GM23338 (cell line): ENCODE measurements at regions not wholly inside any gene's neighbourhood (a gene's known extent, or its start where the extent isn't known, plus 50 kb on each side); places are given as distances from the start of the nearest gene placed in this dataset.

Source experiments
- ATAC-seq: fragments of 200-7000 bp; cut with Tn5 transposase; 3 replicates; pipeline ENCODE4 v1.9.1; 2020
- DNase-seq: peaks from one replicate; pipeline ENCODE4 v3.0.0-alpha.2; 2015; ENCODE audit warnings: low spot score
- H2AFZ ChIP-seq: fragments of 200-600 bp; sonication (generic); 2 replicates; pipeline ENCODE4 v1.8.0; 2016; ENCODE audit warnings: antibody characterized with exemption, mild to moderate bottlenecking, moderate library complexity
- H3F3A ChIP-seq: fragments of 200-600 bp; sonication (generic); replicated peaks from 2 replicates; pipeline ENCODE4 v1.8.0; 2017; ENCODE audit warnings: antibody characterized with exemption, mixed run types, low read depth
- H3K27ac ChIP-seq: fragments of 200-600 bp; sonication (generic); 2 replicates; pipeline ENCODE4 v1.6.1; 2016; ENCODE audit warnings: low read depth
- H3K27me3 ChIP-seq: fragments of 200-600 bp; sonication (generic); 2 replicates; pipeline ENCODE4 v1.8.0; 2016; ENCODE audit warnings: mild to moderate bottlenecking, mixed run types, moderate library complexity; ENCODE audit not compliant: insufficient read depth
- H3K36me3 ChIP-seq: fragments of 200-600 bp; sonication (generic); 2 replicates; pipeline ENCODE4 v1.8.0; 2016; ENCODE audit warnings: mild to moderate bottlenecking; ENCODE audit not compliant: insufficient read depth
- H3K4me1 ChIP-seq: fragments of 200-600 bp; sonication (generic); 2 replicates; pipeline ENCODE4 v1.8.0; 2016; ENCODE audit warnings: mild to moderate bottlenecking, moderate library complexity; ENCODE audit not compliant: insufficient read depth
- H3K4me2 ChIP-seq: fragments of 200-600 bp; sonication (generic); 2 replicates; pipeline ENCODE4 v1.7.1; 2017; ENCODE audit warnings: mixed run types
- H3K4me3 ChIP-seq: fragments of 200-600 bp; sonication (generic); 2 replicates; pipeline ENCODE4 v1.6.1; 2016; ENCODE audit warnings: mixed run types
- H3K79me2 ChIP-seq: fragments of 200-600 bp; sonication (generic); replicated peaks from 2 replicates; pipeline ENCODE4 v1.8.0; 2017; ENCODE audit warnings: mild to moderate bottlenecking; ENCODE audit not compliant: insufficient read depth
- H3K9me2 ChIP-seq: fragments of 200-600 bp; sonication (generic); 2 replicates; pipeline ENCODE4 v1.8.0; 2017; ENCODE audit not compliant: insufficient read depth
- H4K20me1 ChIP-seq: fragments of 200-600 bp; sonication (generic); replicated peaks from 2 replicates; pipeline ENCODE4 v1.8.0; 2017; ENCODE audit warnings: mild to moderate bottlenecking; ENCODE audit not compliant: insufficient read depth
- H3K27ac Mint-ChIP-seq: 2 replicates; pipeline ENCODE4 v1.8.0; 2020; ENCODE audit warnings: inconsistent platforms, mild to moderate bottlenecking, moderate library complexity, mixed read lengths
- H3K27me3 Mint-ChIP-seq: 3 replicates; pipeline ENCODE4 v1.8.0; 2022; ENCODE audit warnings: low read depth, mild to moderate bottlenecking, moderate library complexity, mixed read lengths, inconsistent platforms; ENCODE audit not compliant: insufficient read depth, poor library complexity
- H3K36me3 Mint-ChIP-seq: 3 replicates; pipeline ENCODE4 v1.8.0; 2021; ENCODE audit warnings: low read depth, mild to moderate bottlenecking, inconsistent platforms, moderate library complexity, mixed read lengths
- H3K4me1 Mint-ChIP-seq: 3 replicates; pipeline ENCODE4 v1.8.0; 2020; ENCODE audit warnings: mild to moderate bottlenecking, inconsistent platforms, mixed read lengths
- H3K4me3 Mint-ChIP-seq: 3 replicates; pipeline ENCODE4 v1.8.0; 2021; ENCODE audit warnings: moderate library complexity, mild to moderate bottlenecking, inconsistent platforms, mixed read lengths
- H3K9me3 Mint-ChIP-seq: 3 replicates; pipeline ENCODE4 v1.8.0; 2020; ENCODE audit warnings: moderate library complexity, mild to moderate bottlenecking, inconsistent platforms, mixed read lengths
- CREB1 ChIP-seq: fragments of 250-450 bp; sonication (Bioruptor Pico); IDR thresholded peaks from 2 replicates; pipeline ENCODE4 v1.5.0; 2020; ENCODE audit warnings: low read depth, mild to moderate bottlenecking, moderate library complexity
- CTCF ChIP-seq, 2 experiments: fragments of 200-600 bp in 1 of 2; sonication (generic) in 1 of 2; conservative IDR thresholded peaks; 2 replicates each; pipeline versions ENCODE4 v1.5.1 to v1.6.1; 2016 to 2017; ENCODE audit warnings: antibody characterized with exemption in 2 of 2, low read depth in 2 of 2, mild to moderate bottlenecking in 2 of 2, moderate library complexity in 1 of 2
- ETS1 ChIP-seq: IDR thresholded peaks from 2 replicates; pipeline ENCODE4 v1.6.1; 2016; ENCODE audit warnings: antibody characterized with exemption
- EZH2 ChIP-seq: fragments of 200-600 bp; sonication (generic); IDR thresholded peaks from one replicate; pipeline ENCODE4 v1.8.0; 2017; ENCODE audit warnings: antibody characterized with exemption, mild to moderate bottlenecking, low read depth; ENCODE audit not compliant: unreplicated experiment
- EZH2phosphoT487 ChIP-seq: fragments of 200-600 bp; sonication (generic); IDR thresholded peaks from one replicate; pipeline ENCODE4 v1.8.1; 2018; ENCODE audit warnings: antibody characterized with exemption; ENCODE audit not compliant: unreplicated experiment
- JUNB ChIP-seq: IDR thresholded peaks from one replicate; pipeline ENCODE4 v1.6.1; 2016; ENCODE audit warnings: antibody characterized with exemption; ENCODE audit not compliant: unreplicated experiment
- NANOG ChIP-seq: IDR thresholded peaks from 2 replicates; pipeline ENCODE4 v1.6.1; 2016; ENCODE audit warnings: antibody characterized with exemption, borderline replicate concordance
- POLR2AphosphoS5 ChIP-seq: IDR thresholded peaks from 2 replicates; pipeline ENCODE4 v1.6.1; 2016; ENCODE audit warnings: antibody characterized with exemption, low read depth
- REST ChIP-seq: IDR thresholded peaks from one replicate; pipeline ENCODE4 v1.6.1; 2018; ENCODE audit warnings: antibody characterized with exemption; ENCODE audit not compliant: unreplicated experiment
- STAT1 ChIP-seq: IDR thresholded peaks from one replicate; pipeline ENCODE4 v1.6.1; 2016; ENCODE audit warnings: antibody characterized with exemption; ENCODE audit not compliant: unreplicated experiment
- ZNF462 ChIP-seq: fragments of 250-450 bp; sonication (Bioruptor Pico); IDR thresholded peaks from 2 replicates; pipeline ENCODE4 v1.5.0; 2020; ENCODE audit warnings: mild to moderate bottlenecking, moderate library complexity

DNA sequence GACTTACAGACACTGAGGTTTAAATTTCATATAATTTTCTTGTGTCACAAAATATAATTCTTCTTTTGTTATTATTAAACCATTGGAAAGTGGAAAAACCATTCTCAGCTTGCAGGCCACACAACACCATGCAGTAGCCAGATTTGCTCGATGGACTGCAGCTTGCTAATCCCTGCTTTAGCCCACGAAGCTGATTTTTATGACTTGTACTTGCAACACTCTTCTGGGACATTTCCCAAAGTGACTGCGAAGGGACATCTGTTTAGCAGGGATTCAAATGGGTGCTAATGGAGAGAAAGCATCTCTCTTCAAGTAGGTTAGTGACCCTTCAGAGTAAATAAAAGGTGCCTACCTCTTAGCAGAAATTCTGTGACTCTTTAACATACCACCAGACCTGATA, 304.6 kb upstream of the ZFP64 start (continued):
- no peak for TF ChIP-seq ZNF462 (CRISPR knock-in tag)
- TF ChIP-seq JUNB: no peak
- no peak for TF ChIP-seq POLR2AphosphoS5
- TF ChIP-seq NANOG: no peak

DNA sequence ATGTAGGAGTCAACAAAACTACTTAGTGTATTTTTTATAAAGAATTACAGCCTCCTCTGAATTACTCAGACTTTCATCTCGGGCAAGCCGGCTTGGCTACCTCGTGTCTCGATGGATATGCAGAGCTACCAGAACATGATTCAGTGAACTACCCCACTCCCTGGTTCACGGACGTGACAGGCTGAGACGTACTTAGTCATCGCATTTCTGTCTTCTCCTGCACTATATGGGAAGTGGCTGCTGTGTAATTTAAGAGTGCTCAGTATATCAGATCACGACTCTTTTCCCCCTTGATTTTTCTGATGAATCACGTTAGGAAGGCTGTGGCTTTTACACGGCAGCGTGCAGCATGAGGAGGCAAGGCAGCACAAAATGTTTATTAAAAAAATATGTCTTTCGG, 302.7 kb upstream of the ZFP64 start:
- Histone ChIP-seq H3K4me2 (no peak overlapping the region), H2AFZ (no peak overlapping the region), H3K79me2 (no peaks in the 10 kb centered on the region), H3F3A (no peaks in the 10 kb centered on the region), H3K4me3 (no peak overlapping the region), H3K27ac (no peak overlapping the region), H3K4me1 (no peaks in the 10 kb centered on the region), H4K20me1 (no peaks in the 10 kb centered on the region), H3K27me3 (no peaks in the 10 kb centered on the region), H3K9me2 (no peaks in the 10 kb centered on the region; the same call in 1 of the 2 replicates), H3K36me3 (no peaks in the 10 kb centered on the region)
- Mint-ChIP-seq H3K4me3 (no peak overlapping the region), H3K27ac (no peak overlapping the region), H3K9me3 (no peaks in the 10 kb centered on the region), H3K36me3 (no peaks in the 10 kb centered on the region), H3K4me1 (no peaks in the 10 kb centered on the region), H3K27me3 (no peaks in the 10 kb centered on the region)
- DNase-seq: no peak
- ATAC-seq: no peak
- TF ChIP-seq EZH2phosphoT487 (no peak), POLR2AphosphoS5 (no peak), NANOG (no peak), CTCF (conservative IDR thresholded peaks at IDR 0.05; ENCODE audit: low read depth in 2 of 2) (no peak), REST (no peak), ETS1 (no peak), JUNB (no peak), STAT1 (no peak), EZH2 (no peak), CREB1 (CRISPR knock-in tag) (no peak)
